KMS-11 (cell line): ENCODE measurements at regions not wholly inside any gene's neighbourhood (a gene's known extent, or its start where the extent isn't known, plus 50 kb on each side); places are given as distances from the start of the nearest gene placed in this dataset.

Experiments
- H2AFZ ChIP-seq: fragments of 200-600 bp; sonication (generic); 2 replicates; pipeline ENCODE4 v1.6.1; 2016; ENCODE audit warnings: antibody characterized with exemption, mixed run types, low read depth
- H3K27ac ChIP-seq: fragments of 200-600 bp; sonication (generic); 2 replicates; pipeline ENCODE4 v1.6.1; 2016; ENCODE audit warnings: mild to moderate bottlenecking, mixed run types
- H3K27me3 ChIP-seq: fragments of 200-600 bp; sonication (generic); 2 replicates; pipeline ENCODE4 v1.6.1; 2017; ENCODE audit warnings: mild to moderate bottlenecking, low read depth, mixed run types, moderate library complexity; ENCODE audit not compliant: insufficient read depth
- H3K36me3 ChIP-seq: fragments of 200-600 bp; sonication (generic); 2 replicates; pipeline ENCODE4 v1.6.1; 2017; ENCODE audit warnings: mild to moderate bottlenecking, mixed run types; ENCODE audit not compliant: insufficient read depth
- H3K4me1 ChIP-seq: fragments of 200-600 bp; sonication (generic); 2 replicates; pipeline ENCODE4 v1.6.1; 2016; ENCODE audit warnings: mild to moderate bottlenecking, low read depth, mixed run types; ENCODE audit not compliant: poor library complexity, severe bottlenecking
- H3K4me2 ChIP-seq: fragments of 200-600 bp; sonication (generic); 2 replicates; pipeline ENCODE4 v1.7.0; 2016; ENCODE audit warnings: mild to moderate bottlenecking, mixed run types
- H3K4me3 ChIP-seq: fragments of 200-600 bp; sonication (generic); IDR thresholded peaks from 2 replicates; pipeline ENCODE4 v1.6.1; 2017; ENCODE audit warnings: low read depth, low read length, mixed read lengths; ENCODE audit not compliant: insufficient read depth
- H3K79me2 ChIP-seq: fragments of 200-600 bp; sonication (generic); 2 replicates; pipeline ENCODE4 v1.6.1; 2016; ENCODE audit warnings: low read depth, mixed run types; ENCODE audit not compliant: insufficient read depth
- H3K9ac ChIP-seq: fragments of 200-600 bp; sonication (generic); 2 replicates; pipeline ENCODE4 v1.6.1; 2016; ENCODE audit warnings: mild to moderate bottlenecking, mixed run types
- H4K20me1 ChIP-seq: fragments of 200-600 bp; sonication (generic); 2 replicates; pipeline ENCODE4 v1.6.1; 2016; ENCODE audit warnings: mild to moderate bottlenecking, mixed run types; ENCODE audit not compliant: insufficient read depth
- CTCF ChIP-seq: fragments of 200-600 bp; sonication (generic); conservative IDR thresholded peaks from 2 replicates; pipeline ENCODE4 v1.6.1; 2017; ENCODE audit warnings: low read depth, mild to moderate bottlenecking, antibody characterized with exemption, low read length, moderate library complexity, mixed read lengths

GRCh38 chr14:31943861-31944255, 133.2 kb upstream of the ARHGAP5 start:
- no peak for TF ChIP-seq CTCF
- H3K4me3 ChIP-seq: no peak overlapping the region
- no peaks in the 10 kb centered on the region for H4K20me1 ChIP-seq
- H3K4me2 ChIP-seq: no peak overlapping the region
- no peaks in the 10 kb centered on the region for H3K27me3 ChIP-seq
- no peak overlapping the region for H3K9ac ChIP-seq
- no peaks in the 10 kb centered on the region for H3K4me1 ChIP-seq
- no peak overlapping the region for H3K27ac ChIP-seq
- H2AFZ ChIP-seq: no peak overlapping the region
- H3K79me2 ChIP-seq: no peaks in the 10 kb centered on the region
- H3K36me3 ChIP-seq: no peaks in the 10 kb centered on the region

DNA sequence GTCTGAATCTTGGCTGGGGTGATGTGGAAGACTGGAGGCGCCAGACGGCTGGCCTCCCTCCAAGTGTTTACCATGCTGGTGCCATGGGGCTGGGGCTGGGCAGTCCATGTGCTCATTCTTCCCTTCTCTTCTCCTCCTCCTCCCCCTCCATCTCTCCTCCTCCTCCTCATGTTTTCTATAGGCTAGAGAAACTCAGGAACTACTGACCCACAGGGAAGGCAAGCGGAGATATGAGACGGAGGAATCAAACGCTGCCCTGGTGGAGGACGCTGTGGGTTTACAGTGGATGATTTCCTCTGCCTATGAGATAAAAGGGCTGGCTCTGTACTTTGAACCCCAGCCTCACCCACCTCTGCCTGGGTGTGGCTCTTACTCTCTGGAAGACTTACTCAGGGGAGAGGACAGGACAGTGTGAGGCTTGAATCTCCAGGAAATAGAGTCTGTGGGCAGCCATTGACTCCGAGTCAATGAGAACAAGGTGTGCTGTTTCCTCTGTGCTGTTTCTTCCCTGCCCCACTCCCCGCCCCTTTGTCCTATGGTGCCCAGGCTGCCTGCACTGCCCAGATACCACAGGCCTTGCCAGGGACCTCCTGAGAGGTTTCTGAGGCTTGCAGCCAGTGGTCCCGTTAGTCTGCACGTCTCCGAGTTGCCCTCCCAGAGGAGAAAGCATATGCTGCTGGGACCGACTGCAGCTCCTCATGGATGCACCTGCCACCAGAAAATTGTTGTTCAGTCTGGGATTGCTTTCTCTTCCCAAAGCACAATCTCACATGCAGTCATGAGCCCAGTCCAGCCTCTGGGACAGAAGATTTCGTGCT, 132.6 kb upstream of the ARHGAP5 start:
- Histone ChIP-seq H4K20me1 (no peaks in the 10 kb centered on the region), H3K79me2 (no peaks in the 10 kb centered on the region), H3K36me3 (no peaks in the 10 kb centered on the region), H3K4me1 (no peaks in the 10 kb centered on the region), H3K9ac (no peak overlapping the region), H3K4me3 (no peak overlapping the region), H3K4me2 (no peak overlapping the region), H2AFZ (no peak overlapping the region), H3K27ac (no peak overlapping the region), H3K27me3 (no peaks in the 10 kb centered on the region)
- TF ChIP-seq CTCF: no peak

DNA sequence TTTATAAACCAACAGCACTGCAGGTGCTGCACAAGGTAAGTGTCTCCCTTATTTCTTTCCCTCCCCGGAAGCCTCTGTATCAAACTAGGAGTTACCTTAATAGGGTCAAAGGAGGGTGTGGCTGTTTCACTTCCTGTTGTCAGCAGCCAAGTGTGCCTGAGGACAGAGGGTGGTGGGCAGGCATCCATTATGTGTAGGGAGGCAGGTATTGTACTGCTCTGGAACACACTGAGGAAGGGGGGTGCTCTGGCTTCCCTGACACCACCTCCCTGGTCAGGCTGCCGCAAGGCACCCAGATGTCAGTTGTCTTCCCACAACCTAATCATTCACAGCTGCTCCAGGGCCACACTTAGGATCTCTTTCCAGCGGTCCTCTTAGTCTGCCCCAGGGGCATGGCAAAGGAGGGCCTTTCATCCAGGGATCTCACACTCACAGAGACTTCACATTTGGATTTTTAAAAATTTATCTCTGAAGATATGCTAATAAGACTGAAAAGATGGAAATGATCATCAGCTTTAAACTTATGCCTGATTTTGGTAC, 132.0 kb upstream of the ARHGAP5 start:
- H3K79me2 ChIP-seq: no peaks in the 10 kb centered on the region
- H3K4me2 ChIP-seq: no peak overlapping the region
- H3K27me3 ChIP-seq: no peaks in the 10 kb centered on the region
- no peaks in the 10 kb centered on the region for H4K20me1 ChIP-seq
- H3K36me3 ChIP-seq: no peaks in the 10 kb centered on the region
- no peak overlapping the region for H3K27ac ChIP-seq
- no peaks in the 10 kb centered on the region for H3K4me1 ChIP-seq
- no peak overlapping the region for H3K4me3 ChIP-seq
- no peak overlapping the region for H3K9ac ChIP-seq
- no peak for TF ChIP-seq CTCF
- H2AFZ ChIP-seq: no peak overlapping the region

DNA sequence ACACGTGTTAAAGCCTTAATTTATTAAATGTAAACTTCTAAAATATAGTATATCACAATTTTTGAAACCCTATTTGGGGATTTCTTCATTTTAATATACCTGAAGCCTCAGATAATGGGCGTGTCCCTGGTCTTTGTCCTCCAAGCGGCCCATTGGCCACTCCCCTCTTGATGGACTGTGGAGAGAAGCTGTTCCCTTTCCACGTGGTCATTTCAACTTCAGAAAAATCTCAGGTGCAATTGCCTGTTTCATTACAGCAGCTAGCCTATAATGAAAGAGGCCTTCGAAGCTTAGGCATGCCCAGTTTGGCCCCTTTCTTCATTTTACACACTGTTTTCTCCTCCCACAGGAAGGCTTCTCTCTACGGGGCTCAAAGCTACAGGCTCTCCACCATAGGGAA, 131.4 kb upstream of the ARHGAP5 start:
- Histone ChIP-seq H3K27me3 (no peaks in the 10 kb centered on the region), H3K36me3 (no peaks in the 10 kb centered on the region), H3K9ac (no peak overlapping the region), H3K4me2 (no peak overlapping the region), H4K20me1 (no peaks in the 10 kb centered on the region), H3K4me3 (no peak overlapping the region), H3K27ac (no peak overlapping the region), H3K4me1 (no peaks in the 10 kb centered on the region), H2AFZ (no peak overlapping the region), H3K79me2 (no peaks in the 10 kb centered on the region)
- TF ChIP-seq CTCF: no peak
